IMR-90 (cell line): ENCODE measurements at regions not wholly inside any gene's neighbourhood (a gene's known extent, or its start where the extent isn't known, plus 50 kb on each side); places are given as distances from the start of the nearest gene placed in this dataset.

ENCODE experiments used
- ATAC-seq: fragments of 200-7000 bp; cut with Tn5 transposase; 2 replicates; pipeline ENCODE4 v1.9.1; 2020; ENCODE audit warnings: low read depth, mild to moderate bottlenecking, moderate library complexity
- BruUV-seq: library from RNA; stranded (reverse); fragments of 400-500 nt; replicated peaks from 2 replicates; lab custom pipeline; 2021; lab: Mats Ljungman, UMichigan
- CTCF ChIA-PET: fragments of 300-600 bp; formaldehyde crosslinking; extraction: SDS; loops from one replicate; lab custom pipeline; 2021; ENCODE audit warnings: antibody characterized with exemption; lab: Yijun Ruan, JAX
- POLR2A ChIA-PET: fragments of 300-600 bp; sonication (Branson Sonifier 250); formaldehyde crosslinking; loops from one replicate; lab custom pipeline; 2022; ENCODE audit warnings: antibody characterized with exemption; ENCODE audit not compliant: unreplicated experiment; lab: Charles Lee
- DNase-seq: peaks from one replicate; pipeline ENCODE4 v3.0.0; 2013
- H2AFZ ChIP-seq: replicated peaks from 2 replicates; pipeline ENCODE3; 2013; ENCODE audit warnings: low read length, mild to moderate bottlenecking; ENCODE audit not compliant: poor library complexity
- H2AK5ac ChIP-seq: 2 replicates; pipeline ENCODE4 v1.6.1; 2013; ENCODE audit warnings: low read depth, low read length, inconsistent platforms
- H2AK9ac ChIP-seq: replicated peaks from 2 replicates; pipeline ENCODE3; 2013; ENCODE audit warnings: mild to moderate bottlenecking, low read depth, low read length, moderate library complexity; ENCODE audit not compliant: poor library complexity
- H2BK120ac ChIP-seq: 2 replicates; pipeline ENCODE4 v1.6.1; 2013; ENCODE audit warnings: low read depth, low read length, inconsistent platforms
- H2BK15ac ChIP-seq: 3 replicates; pipeline ENCODE4 v1.6.1; 2013; ENCODE audit warnings: low read depth, low read length, inconsistent platforms
- H2BK20ac ChIP-seq: 2 replicates; pipeline ENCODE4 v1.6.1; 2013; ENCODE audit warnings: low read depth, mild to moderate bottlenecking, inconsistent platforms, low read length, moderate library complexity
- H2BK5ac ChIP-seq: 2 replicates; pipeline ENCODE4 v1.6.1; 2013; ENCODE audit warnings: mild to moderate bottlenecking, low read depth, low read length, inconsistent platforms; ENCODE audit not compliant: poor library complexity, severe bottlenecking
- H3K14ac ChIP-seq: replicated peaks from 2 replicates; pipeline ENCODE4 v1.6.1; 2013; ENCODE audit warnings: low read depth, low read length, inconsistent platforms
- H3K18ac ChIP-seq: 2 replicates; pipeline ENCODE4 v1.6.1; 2013; ENCODE audit warnings: low read depth, low read length, control low read depth
- H3K23ac ChIP-seq: 2 replicates; pipeline ENCODE4 v1.6.1; 2013; ENCODE audit warnings: low read depth, low read length, inconsistent platforms
- H3K27ac ChIP-seq: 2 replicates; pipeline ENCODE4 v1.5.1; 2013; ENCODE audit warnings: mild to moderate bottlenecking, control low read depth, low read length; ENCODE audit not compliant: insufficient read depth
- H3K27me3 ChIP-seq: 2 replicates; pipeline ENCODE4 v1.6.1; 2013; ENCODE audit warnings: low read length; ENCODE audit not compliant: control insufficient read depth, insufficient read depth
- H3K36me3 ChIP-seq: 2 replicates; pipeline ENCODE4 v1.6.1; 2013; ENCODE audit warnings: low read length, mixed read lengths; ENCODE audit not compliant: control insufficient read depth, insufficient read depth
- H3K4ac ChIP-seq: 2 replicates; pipeline ENCODE4 v1.6.1; 2013; ENCODE audit warnings: low read depth, low read length, inconsistent platforms
- H3K4me1 ChIP-seq: 2 replicates; pipeline ENCODE4 v1.6.1; 2013; ENCODE audit warnings: low read length, mixed read lengths; ENCODE audit not compliant: control insufficient read depth, insufficient read depth
- H3K4me2 ChIP-seq: 2 replicates; pipeline ENCODE4 v1.6.1; 2013; ENCODE audit warnings: low read depth, mild to moderate bottlenecking, control low read depth, low read length, moderate library complexity
- H3K4me3 ChIP-seq: 2 replicates; pipeline ENCODE4 v1.5.1; 2013; ENCODE audit warnings: low read depth, mild to moderate bottlenecking, control low read depth, low read length, moderate library complexity; ENCODE audit not compliant: insufficient read depth
- H3K56ac ChIP-seq: 2 replicates; pipeline ENCODE4 v1.6.1; 2013; ENCODE audit warnings: low read length, inconsistent platforms; ENCODE audit not compliant: insufficient read depth; ENCODE audit errors: extremely low read depth
- H3K79me1 ChIP-seq, 2 experiments: 2 replicates each; pipeline ENCODE4 v1.6.1; 2013; ENCODE audit warnings: low read length in 2 of 2, inconsistent platforms in 1 of 2, low read depth in 1 of 2
- H3K9ac ChIP-seq: 2 replicates; pipeline ENCODE4 v1.6.1; 2013; ENCODE audit warnings: low read depth, low read length, control low read depth
- H3K9me1 ChIP-seq: 2 replicates; pipeline ENCODE4 v1.6.1; 2013; ENCODE audit warnings: low read length, inconsistent platforms; ENCODE audit not compliant: insufficient read depth
- H3K9me3 ChIP-seq: 2 replicates; pipeline ENCODE4 v1.6.1; 2013; ENCODE audit warnings: low read length; ENCODE audit not compliant: control insufficient read depth, insufficient read depth
- H4K20me1 ChIP-seq: 2 replicates; pipeline ENCODE4 v1.6.1; 2013; ENCODE audit warnings: low read length, inconsistent platforms; ENCODE audit not compliant: insufficient read depth
- H4K5ac ChIP-seq: 2 replicates; pipeline ENCODE4 v1.6.1; 2013; ENCODE audit warnings: mild to moderate bottlenecking, low read depth, low read length, control low read depth
- H4K8ac ChIP-seq, 2 experiments: 2 replicates each; pipeline ENCODE4 v1.6.1; 2013; ENCODE audit warnings: low read depth in 2 of 2, low read length in 2 of 2, control low read depth in 1 of 2, inconsistent platforms in 1 of 2
- H4K91ac ChIP-seq: 2 replicates; pipeline ENCODE4 v1.6.1; 2013; ENCODE audit warnings: low read depth, low read length, inconsistent platforms; ENCODE audit not compliant: insufficient read depth
- BHLHE40 ChIP-seq: fragments of 150-350 bp; IDR thresholded peaks from 2 replicates; pipeline ENCODE4 v1.6.1; 2016; ENCODE audit warnings: mild to moderate bottlenecking, low read depth, low read length
- CEBPB ChIP-seq: IDR thresholded peaks from 2 replicates; pipeline ENCODE4 v1.6.1; 2012; ENCODE audit warnings: low read depth, low read length, improper control_type of control experiment
- CHD1 ChIP-seq: IDR thresholded peaks from 2 replicates; pipeline ENCODE4 v1.6.1; 2012; ENCODE audit warnings: low read depth, low read length, improper control_type of control experiment
- CTCF ChIP-seq: conservative IDR thresholded peaks from 2 replicates; pipeline ENCODE4 v1.5.1; 2012; ENCODE audit warnings: mild to moderate bottlenecking, low read depth, low read length, improper control_type of control experiment
- ELK1 ChIP-seq: fragments of 150-350 bp; IDR thresholded peaks from 2 replicates; pipeline ENCODE4 v1.6.1; 2016; ENCODE audit warnings: low read depth, mild to moderate bottlenecking, low read length, moderate library complexity, borderline replicate concordance
- MAZ ChIP-seq: IDR thresholded peaks from 2 replicates; pipeline ENCODE4 v1.6.1; 2012; ENCODE audit warnings: low read depth, mild to moderate bottlenecking, low read length, improper control_type of control experiment, moderate library complexity, borderline replicate concordance
- MXI1 ChIP-seq: IDR thresholded peaks from 2 replicates; pipeline ENCODE4 v1.6.1; 2012; ENCODE audit warnings: low read depth, mild to moderate bottlenecking, low read length, moderate library complexity, borderline replicate concordance
- NFE2L2 ChIP-seq: fragments of 150-350 bp; IDR thresholded peaks from 2 replicates; pipeline ENCODE4 v1.6.1; 2016; ENCODE audit warnings: low read depth, mild to moderate bottlenecking, low read length
- RCOR1 ChIP-seq: IDR thresholded peaks from 2 replicates; pipeline ENCODE4 v1.6.1; 2012; ENCODE audit warnings: mild to moderate bottlenecking, low read length, improper control_type of control experiment; ENCODE audit not compliant: insufficient replicate concordance
- RFX5 ChIP-seq: IDR thresholded peaks from 2 replicates; pipeline ENCODE4 v1.8.0; 2012; ENCODE audit warnings: low read depth, mild to moderate bottlenecking, low read length, moderate library complexity
- USF2 ChIP-seq: fragments of 150-350 bp; IDR thresholded peaks from 2 replicates; pipeline ENCODE4 v1.6.1; 2017; ENCODE audit warnings: mild to moderate bottlenecking, antibody characterized with exemption, low read length, low read depth
- WGBS, 2 experiments: methylation state at CpG; one replicate each; pipeline versions ENCODE4 v1.1.5 to v1.1.7; 2013; ENCODE audit warnings: missing lambda C conversion rate in 2 of 2; ENCODE audit not compliant: insufficient read length in 1 of 2; ENCODE audit errors: extremely low coverage in 2 of 2; 5-methylcytosine and 5-hydroxymethylcytosine counted together
- dilution Hi-C: fragments of 300-500 bp; cut with HindIII; formaldehyde crosslinking; loops from one replicate; pipeline ENCODE4 v1.14.3; 2018; ENCODE audit warnings: low sequenced_read_pairs; ENCODE audit not compliant: unreplicated experiment
- in situ Hi-C: fragments of 300-500 bp; cut with MboI; formaldehyde crosslinking; loops from 3 replicates; pipeline ENCODE4 v1.14.3; 2019; ENCODE audit warnings: low sequenced_read_pairs, inconsistent platforms, mixed read lengths
- intact Hi-C: fragments of 100-400 bp; cut with micrococcal nuclease; formaldehyde crosslinking; loops from 2 replicates; pipeline ENCODE4 v1.10.0; 2022

GRCh38 chr5:124414973-124415372, 331.5 kb downstream of the ZNF608 start:
- no CpG with 5 or more reads among the region's 3 CpGs for WGBS, 2 experiments

More at GRCh38 chr5:124414973-124415372, 331.5 kb downstream of the ZNF608 start:
- Histone ChIP-seq H2BK5ac (no peak overlapping the region), H4K8ac (no peak overlapping the region), H3K4me3 (no peak overlapping the region), H2AK9ac (no peak overlapping the region), H3K23ac (no peak overlapping the region), H2BK15ac (no peak overlapping the region), H3K4me1 (no peaks in the 10 kb centered on the region), H3K18ac (no peak overlapping the region), H3K27ac (no peak overlapping the region), H3K79me1 (no peaks in the 10 kb centered on the region), H4K5ac (no peak overlapping the region), H3K4me2 (no peak overlapping the region), H3K56ac (no peak overlapping the region), H3K36me3 (no peaks in the 10 kb centered on the region), H4K20me1 (no peaks in the 10 kb centered on the region), H3K27me3 (peaks cover 4% of the 10 kb centered on the region), H2AFZ (no peak overlapping the region), H3K9ac (no peak overlapping the region), H3K4ac (no peak overlapping the region), H2BK120ac (no peak overlapping the region), H2AK5ac (no peak overlapping the region), H2BK20ac (no peak overlapping the region), H3K9me3 (no peaks in the 10 kb centered on the region), H3K14ac (no peak overlapping the region), H4K91ac (no peak overlapping the region), H3K9me1 (no peaks in the 10 kb centered on the region)
- DNase-seq, result no peak
- BruUV-seq, result no TSS peak
- intact Hi-C loops, result no loop called here
- POLR2A ChIA-PET, result no interaction called here
- TF ChIP-seq MXI1, result no peak
- no peak for TF ChIP-seq NFE2L2
- no peak for TF ChIP-seq BHLHE40
- no peak for TF ChIP-seq CTCF
- TF ChIP-seq MAZ, result no peak
- no peak for TF ChIP-seq ELK1
- TF ChIP-seq CEBPB, result no peak
- no peak for TF ChIP-seq CHD1
- TF ChIP-seq RCOR1, result no peak
- TF ChIP-seq RFX5, result no peak
- no peak for TF ChIP-seq USF2
- no peak for ATAC-seq
- dilution Hi-C loops, result no loop called here
- in situ Hi-C loops, result no loop called here
- CTCF ChIA-PET, result interaction anchor here (0.7 kb wide), 1 partner anchor 32 kb away, joined by 3 read pairs; no protein-coding TSS in a partner anchor
